SK-N-MC (cell line): ENCODE measurements at regions not wholly inside any gene's neighbourhood (a gene's known extent, or its start where the extent isn't known, plus 50 kb on each side); places are given as distances from the start of the nearest gene placed in this dataset.

Experiments
- EZH2 ChIP-seq: fragments of 200-600 bp; sonication (generic); IDR thresholded peaks from one replicate; pipeline ENCODE4 v1.6.1; 2017; ENCODE audit warnings: antibody characterized with exemption
- POLR2AphosphoS5 ChIP-seq: IDR thresholded peaks from 2 replicates; pipeline ENCODE4 v1.6.1; 2012; ENCODE audit warnings: mild to moderate bottlenecking, low read depth, low read length, borderline replicate concordance

GRCh38 chr2:14352067-14352466 lies 280.4 kb upstream of the LRATD1 start:
- no peak for TF ChIP-seq POLR2AphosphoS5
- TF ChIP-seq EZH2: no peak
